ENCODE measurements at regions not wholly inside any gene's neighbourhood (a gene's known extent, or its start where the extent isn't known, plus 50 kb on each side); places are given as distances from the start of the nearest gene placed in this dataset.

- TF ChIP-seq ZBTB26 (CRISPR knock-in tag; IDR thresholded peaks at IDR 0.05): no peak
- TF ChIP-seq THRA (IDR thresholded peaks at IDR 0.05): no peak
- TF ChIP-seq KDM1A (IDR thresholded peaks at IDR 0.05): no peak
- peak; percentile 56; the same call in 1 of the 2 replicates for TF ChIP-seq DMBX1 (CRISPR knock-in tag; IDR thresholded peaks at IDR 0.05; ENCODE audit: borderline replicate concordance)
- no peak for TF ChIP-seq JUND (IDR thresholded peaks at IDR 0.05; ENCODE audit: borderline replicate concordance, low read depth, low read length)
- TF ChIP-seq JUND (tag; IDR thresholded peaks at IDR 0.05; ENCODE audit: borderline replicate concordance, low read depth, low read length): no peak
- TF ChIP-seq TAF7 (tag; IDR thresholded peaks at IDR 0.05): no peak
- no peak for TF ChIP-seq NR0B1 (IDR thresholded peaks at IDR 0.05; ENCODE audit: partially characterized antibody)
- TF ChIP-seq, protein P1, sequence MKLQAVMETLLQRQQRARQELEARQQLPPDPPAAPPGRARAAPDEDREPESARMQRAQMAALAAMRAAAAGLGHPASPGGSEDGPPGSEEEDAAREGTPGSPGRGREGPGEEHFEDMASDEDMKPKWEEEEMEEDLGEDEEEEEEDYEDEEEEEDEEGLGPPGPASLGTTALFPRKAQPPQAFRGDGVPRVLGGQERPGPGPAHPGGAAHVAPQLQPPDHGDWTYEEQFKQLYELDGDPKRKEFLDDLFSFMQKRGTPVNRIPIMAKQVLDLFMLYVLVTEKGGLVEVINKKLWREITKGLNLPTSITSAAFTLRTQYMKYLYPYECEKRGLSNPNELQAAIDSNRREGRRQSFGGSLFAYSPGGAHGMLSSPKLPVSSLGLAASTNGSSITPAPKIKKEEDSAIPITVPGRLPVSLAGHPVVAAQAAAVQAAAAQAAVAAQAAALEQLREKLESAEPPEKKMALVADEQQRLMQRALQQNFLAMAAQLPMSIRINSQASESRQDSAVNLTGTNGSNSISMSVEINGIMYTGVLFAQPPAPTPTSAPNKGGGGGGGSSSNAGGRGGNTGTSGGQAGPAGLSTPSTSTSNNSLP (IDR thresholded peaks at IDR 0.05; ENCODE audit: borderline replicate concordance, low read depth, low read length): no peak
- TF ChIP-seq, protein P2, sequence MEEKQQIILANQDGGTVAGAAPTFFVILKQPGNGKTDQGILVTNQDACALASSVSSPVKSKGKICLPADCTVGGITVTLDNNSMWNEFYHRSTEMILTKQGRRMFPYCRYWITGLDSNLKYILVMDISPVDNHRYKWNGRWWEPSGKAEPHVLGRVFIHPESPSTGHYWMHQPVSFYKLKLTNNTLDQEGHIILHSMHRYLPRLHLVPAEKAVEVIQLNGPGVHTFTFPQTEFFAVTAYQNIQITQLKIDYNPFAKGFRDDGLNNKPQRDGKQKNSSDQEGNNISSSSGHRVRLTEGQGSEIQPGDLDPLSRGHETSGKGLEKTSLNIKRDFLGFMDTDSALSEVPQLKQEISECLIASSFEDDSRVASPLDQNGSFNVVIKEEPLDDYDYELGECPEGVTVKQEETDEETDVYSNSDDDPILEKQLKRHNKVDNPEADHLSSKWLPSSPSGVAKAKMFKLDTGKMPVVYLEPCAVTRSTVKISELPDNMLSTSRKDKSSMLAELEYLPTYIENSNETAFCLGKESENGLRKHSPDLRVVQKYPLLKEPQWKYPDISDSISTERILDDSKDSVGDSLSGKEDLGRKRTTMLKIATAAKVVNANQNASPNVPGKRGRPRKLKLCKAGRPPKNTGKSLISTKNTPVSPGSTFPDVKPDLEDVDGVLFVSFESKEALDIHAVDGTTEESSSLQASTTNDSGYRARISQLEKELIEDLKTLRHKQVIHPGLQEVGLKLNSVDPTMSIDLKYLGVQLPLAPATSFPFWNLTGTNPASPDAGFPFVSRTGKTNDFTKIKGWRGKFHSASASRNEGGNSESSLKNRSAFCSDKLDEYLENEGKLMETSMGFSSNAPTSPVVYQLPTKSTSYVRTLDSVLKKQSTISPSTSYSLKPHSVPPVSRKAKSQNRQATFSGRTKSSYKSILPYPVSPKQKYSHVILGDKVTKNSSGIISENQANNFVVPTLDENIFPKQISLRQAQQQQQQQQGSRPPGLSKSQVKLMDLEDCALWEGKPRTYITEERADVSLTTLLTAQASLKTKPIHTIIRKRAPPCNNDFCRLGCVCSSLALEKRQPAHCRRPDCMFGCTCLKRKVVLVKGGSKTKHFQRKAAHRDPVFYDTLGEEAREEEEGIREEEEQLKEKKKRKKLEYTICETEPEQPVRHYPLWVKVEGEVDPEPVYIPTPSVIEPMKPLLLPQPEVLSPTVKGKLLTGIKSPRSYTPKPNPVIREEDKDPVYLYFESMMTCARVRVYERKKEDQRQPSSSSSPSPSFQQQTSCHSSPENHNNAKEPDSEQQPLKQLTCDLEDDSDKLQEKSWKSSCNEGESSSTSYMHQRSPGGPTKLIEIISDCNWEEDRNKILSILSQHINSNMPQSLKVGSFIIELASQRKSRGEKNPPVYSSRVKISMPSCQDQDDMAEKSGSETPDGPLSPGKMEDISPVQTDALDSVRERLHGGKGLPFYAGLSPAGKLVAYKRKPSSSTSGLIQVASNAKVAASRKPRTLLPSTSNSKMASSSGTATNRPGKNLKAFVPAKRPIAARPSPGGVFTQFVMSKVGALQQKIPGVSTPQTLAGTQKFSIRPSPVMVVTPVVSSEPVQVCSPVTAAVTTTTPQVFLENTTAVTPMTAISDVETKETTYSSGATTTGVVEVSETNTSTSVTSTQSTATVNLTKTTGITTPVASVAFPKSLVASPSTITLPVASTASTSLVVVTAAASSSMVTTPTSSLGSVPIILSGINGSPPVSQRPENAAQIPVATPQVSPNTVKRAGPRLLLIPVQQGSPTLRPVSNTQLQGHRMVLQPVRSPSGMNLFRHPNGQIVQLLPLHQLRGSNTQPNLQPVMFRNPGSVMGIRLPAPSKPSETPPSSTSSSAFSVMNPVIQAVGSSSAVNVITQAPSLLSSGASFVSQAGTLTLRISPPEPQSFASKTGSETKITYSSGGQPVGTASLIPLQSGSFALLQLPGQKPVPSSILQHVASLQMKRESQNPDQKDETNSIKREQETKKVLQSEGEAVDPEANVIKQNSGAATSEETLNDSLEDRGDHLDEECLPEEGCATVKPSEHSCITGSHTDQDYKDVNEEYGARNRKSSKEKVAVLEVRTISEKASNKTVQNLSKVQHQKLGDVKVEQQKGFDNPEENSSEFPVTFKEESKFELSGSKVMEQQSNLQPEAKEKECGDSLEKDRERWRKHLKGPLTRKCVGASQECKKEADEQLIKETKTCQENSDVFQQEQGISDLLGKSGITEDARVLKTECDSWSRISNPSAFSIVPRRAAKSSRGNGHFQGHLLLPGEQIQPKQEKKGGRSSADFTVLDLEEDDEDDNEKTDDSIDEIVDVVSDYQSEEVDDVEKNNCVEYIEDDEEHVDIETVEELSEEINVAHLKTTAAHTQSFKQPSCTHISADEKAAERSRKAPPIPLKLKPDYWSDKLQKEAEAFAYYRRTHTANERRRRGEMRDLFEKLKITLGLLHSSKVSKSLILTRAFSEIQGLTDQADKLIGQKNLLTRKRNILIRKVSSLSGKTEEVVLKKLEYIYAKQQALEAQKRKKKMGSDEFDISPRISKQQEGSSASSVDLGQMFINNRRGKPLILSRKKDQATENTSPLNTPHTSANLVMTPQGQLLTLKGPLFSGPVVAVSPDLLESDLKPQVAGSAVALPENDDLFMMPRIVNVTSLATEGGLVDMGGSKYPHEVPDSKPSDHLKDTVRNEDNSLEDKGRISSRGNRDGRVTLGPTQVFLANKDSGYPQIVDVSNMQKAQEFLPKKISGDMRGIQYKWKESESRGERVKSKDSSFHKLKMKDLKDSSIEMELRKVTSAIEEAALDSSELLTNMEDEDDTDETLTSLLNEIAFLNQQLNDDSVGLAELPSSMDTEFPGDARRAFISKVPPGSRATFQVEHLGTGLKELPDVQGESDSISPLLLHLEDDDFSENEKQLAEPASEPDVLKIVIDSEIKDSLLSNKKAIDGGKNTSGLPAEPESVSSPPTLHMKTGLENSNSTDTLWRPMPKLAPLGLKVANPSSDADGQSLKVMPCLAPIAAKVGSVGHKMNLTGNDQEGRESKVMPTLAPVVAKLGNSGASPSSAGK (IDR thresholded peaks at IDR 0.05): peak; percentile 6; the same call in 1 of the 2 replicates
- TF ChIP-seq EP400 (IDR thresholded peaks at IDR 0.05): 0 out of 2 replicates have a peak, but pooled peaks have one; percentile 8
Observed at GRCh38 chr6:157762636-157763035, 60.4 kb upstream of the SNX9 start (continued).

Data from K562 (cell line).